HG02588 (cell line): ENCODE measurements at regions not wholly inside any gene's neighbourhood (a gene's known extent, or its start where the extent isn't known, plus 50 kb on each side); places are given as distances from the start of the nearest gene placed in this dataset.
"Not testable (repeated sequence)": the region's sequence is repeated elsewhere in the genome, so short reads cannot be mapped to it uniquely, and the experiment has no call there.

ENCODE experiments used
- ATAC-seq: cut with Tn5 transposase; IDR thresholded peaks from one replicate; pipeline ENCODE4 v1.9.1; 2021; ENCODE audit warnings: mild to moderate bottlenecking, moderate library complexity; ENCODE audit not compliant: unreplicated experiment

- no peak for ATAC-seq
Observed at GRCh38 chr14:105635560-105635959, 109.2 kb downstream of the TMEM121 start.

GRCh38 chr14:105636021-105636420 is 109.6 kb downstream of the TMEM121 start:
- not testable (repeated sequence) for ATAC-seq

GRCh38 chr14:105636935-105637334 is 110.6 kb downstream of the TMEM121 start:
- no peak for ATAC-seq

GRCh38 chr14:105637345-105637744 is 111.0 kb downstream of the TMEM121 start:
- not testable (repeated sequence) for ATAC-seq

- ATAC-seq: not testable (repeated sequence)
Observed at GRCh38 chr14:105639969-105640931, 113.9 kb downstream of the TMEM121 start.

GRCh38 chr14:105641075-105641937 is 114.9 kb downstream of the TMEM121 start:
- ATAC-seq: no peak

- ATAC-seq: not testable (repeated sequence)
Observed at GRCh38 chr14:105641951-105642350, 115.6 kb downstream of the TMEM121 start.

- ATAC-seq: not testable (repeated sequence)
Observed at GRCh38 chr14:105642486-105642885, 116.1 kb downstream of the TMEM121 start.

- ATAC-seq: not testable (repeated sequence)
Observed at GRCh38 chr14:105643406-105644052, 117.1 kb downstream of the TMEM121 start.

- ATAC-seq: not testable (repeated sequence)
Observed at GRCh38 chr14:105644053-105644435, 117.7 kb downstream of the TMEM121 start.

GRCh38 chr14:105644457-105644856 is 118.1 kb downstream of the TMEM121 start:
- not testable (repeated sequence) for ATAC-seq

GRCh38 chr14:105644891-105645290 is 118.5 kb downstream of the TMEM121 start:
- ATAC-seq: not testable (repeated sequence)

- ATAC-seq: not testable (repeated sequence)
Observed at GRCh38 chr14:105645389-105645788, 119.0 kb downstream of the TMEM121 start.

- no peak for ATAC-seq
Observed at GRCh38 chr14:105646175-105646574, 119.8 kb downstream of the TMEM121 start.

- ATAC-seq: not testable (repeated sequence)
Observed at GRCh38 chr14:105646711-105647281, 120.4 kb downstream of the TMEM121 start.

GRCh38 chr14:105647426-105647783 is 121.0 kb downstream of the TMEM121 start:
- not testable (repeated sequence) for ATAC-seq

GRCh38 chr14:105647784-105648608 is 121.6 kb downstream of the TMEM121 start:
- no peak for ATAC-seq

- ATAC-seq: not testable (repeated sequence)
Observed at GRCh38 chr14:105648609-105649535, 122.5 kb downstream of the TMEM121 start.

- ATAC-seq: not testable (repeated sequence)
Observed at GRCh38 chr14:105652317-105652716, 125.9 kb downstream of the TMEM121 start.
